GM12878 (cell line): ENCODE measurements at regions not wholly inside any gene's neighbourhood (a gene's known extent, or its start where the extent isn't known, plus 50 kb on each side); places are given as distances from the start of the nearest gene placed in this dataset.

Source experiments
- ATAC-seq: fragments of 200-7000 bp; cut with Tn5 transposase; 3 replicates; pipeline ENCODE4 v1.9.1; 2020; ENCODE audit warnings: mild to moderate bottlenecking, moderate library complexity
- BruUV-seq: library from RNA; stranded (reverse); fragments of 400-500 nt; replicated peaks from 2 replicates; lab custom pipeline; 2021; lab: Mats Ljungman, UMichigan
- CTCF ChIA-PET: fragments of 300-600 bp; sonication (Branson Sonifier 250); formaldehyde crosslinking; extraction: SDS; loops from one replicate; lab custom pipeline; 2021; ENCODE audit warnings: inconsistent platforms; lab: Yijun Ruan, JAX
- POLR2A ChIA-PET: fragments of 350-600 bp; formaldehyde crosslinking; extraction: SDS; loops from one replicate; lab custom pipeline; 2021; ENCODE audit warnings: inconsistent platforms; lab: Charles Lee
- RAD21 ChIA-PET: fragments of 300-600 bp; sonication (Branson Sonifier 250); formaldehyde crosslinking; loops from one replicate; lab custom pipeline; 2023; ENCODE audit warnings: antibody characterized with exemption; ENCODE audit not compliant: unreplicated experiment; lab: Charles Lee
- SMC1A ChIA-PET: fragments of 300-600 bp; sonication (Branson Sonifier 250); formaldehyde crosslinking; loops from one replicate; lab custom pipeline; 2023; ENCODE audit not compliant: unreplicated experiment, uncharacterized antibody; lab: Charles Lee
- DNase-seq: peaks from one replicate; pipeline ENCODE4 v3.0.0-alpha.2; 2011; ENCODE audit warnings: low read depth, low spot score
- FAIRE-seq: peaks from 3 replicates; lab custom pipeline; 2011; peaks lifted over from hg19 to GRCh38; lab: Jason Lieb, UNC
- H2AFZ ChIP-seq: 2 replicates; pipeline ENCODE4 v1.6.0; 2011; ENCODE audit warnings: low read depth, low read length, control low read depth; ENCODE audit not compliant: control insufficient read depth
- H3K27ac ChIP-seq: 2 replicates; pipeline ENCODE4 v1.5.1; 2011; ENCODE audit warnings: control low read depth; ENCODE audit not compliant: control insufficient read depth, insufficient read depth
- H3K27me3 ChIP-seq, 2 experiments: replicated peaks in 1 of 2; 2 replicates each; pipeline versions ENCODE4 v1.6.0 to v1.6.1; 2011; ENCODE audit warnings: low read length in 1 of 2; ENCODE audit not compliant: control insufficient read depth in 2 of 2, insufficient read depth in 2 of 2
- H3K36me3 ChIP-seq, 2 experiments: 2 replicates each; pipeline ENCODE4 v1.5.1; 2011; ENCODE audit warnings: low read length in 1 of 2; ENCODE audit not compliant: control insufficient read depth in 2 of 2, insufficient read depth in 2 of 2
- H3K4me1 ChIP-seq: 2 replicates; pipeline ENCODE4 v1.6.1; 2011; ENCODE audit warnings: mild to moderate bottlenecking, low read length, moderate library complexity, mixed read lengths; ENCODE audit not compliant: control insufficient read depth, insufficient read depth
- H3K4me2 ChIP-seq: 2 replicates; pipeline ENCODE4 v1.6.0; 2011; ENCODE audit warnings: control low read depth; ENCODE audit not compliant: control insufficient read depth, insufficient read depth
- H3K4me3 ChIP-seq: fragments of 200-600 bp; sonication (generic); 2 replicates; pipeline ENCODE4 v1.5.1; 2016
- H3K79me2 ChIP-seq: 2 replicates; pipeline ENCODE4 v1.6.0; 2011; ENCODE audit warnings: low read length; ENCODE audit not compliant: control insufficient read depth, insufficient read depth
- H3K9ac ChIP-seq: 2 replicates; pipeline ENCODE4 v1.8.0; 2011; ENCODE audit warnings: low read length, control low read depth, mixed read lengths; ENCODE audit not compliant: control insufficient read depth, insufficient read depth
- H3K9me3 ChIP-seq: replicated peaks from 3 replicates; pipeline ENCODE4 v1.5.1; 2011; ENCODE audit warnings: mild to moderate bottlenecking, low read length; ENCODE audit not compliant: control insufficient read depth, insufficient read depth
- H4K20me1 ChIP-seq: 2 replicates; pipeline ENCODE4 v1.6.0; 2011; ENCODE audit not compliant: control insufficient read depth, insufficient read depth
- ATF7 ChIP-seq: fragments of 450-650 bp; IDR thresholded peaks from 2 replicates; pipeline ENCODE4 v1.6.1; 2016; ENCODE audit warnings: low read depth, mild to moderate bottlenecking
- BMI1 ChIP-seq: fragments of 450-650 bp; IDR thresholded peaks from 2 replicates; pipeline ENCODE4 v1.6.1; 2016; ENCODE audit warnings: mild to moderate bottlenecking, moderate library complexity, borderline replicate concordance
- CBFB ChIP-seq: IDR thresholded peaks from 2 replicates; pipeline ENCODE4 v1.6.1; 2016; ENCODE audit warnings: antibody characterized with exemption, low read depth
- EP300 ChIP-seq, 2 experiments: fragments of 150-350 bp in 1 of 2; IDR thresholded peaks; 2 replicates each; pipeline ENCODE4 v1.6.1; 2011 to 2012; ENCODE audit warnings: low read depth in 2 of 2, low read length in 2 of 2, borderline replicate concordance in 1 of 2, improper control_type of control experiment in 1 of 2, inconsistent platforms in 1 of 2; ENCODE audit not compliant: control insufficient read depth in 1 of 2
- HCFC1 ChIP-seq: fragments of 150-350 bp; IDR thresholded peaks from 2 replicates; pipeline ENCODE4 v1.6.1; 2014; ENCODE audit warnings: low read length
- POLR2AphosphoS5 ChIP-seq: IDR thresholded peaks from 2 replicates; pipeline ENCODE4 v1.6.1; 2011; ENCODE audit warnings: mild to moderate bottlenecking, low read length, inconsistent platforms
- RUNX3 ChIP-seq: IDR thresholded peaks from 2 replicates; pipeline ENCODE4 v1.6.1; 2012; ENCODE audit warnings: low read length, inconsistent platforms
- SIX5 ChIP-seq: IDR thresholded peaks from 2 replicates; pipeline ENCODE4 v1.6.1; 2011; ENCODE audit warnings: mild to moderate bottlenecking, low read depth, low read length, moderate library complexity; ENCODE audit not compliant: severe bottlenecking
- STAT1 ChIP-seq: fragments of 450-650 bp; conservative IDR thresholded peaks from 2 replicates; pipeline ENCODE4 v1.6.1; 2014; ENCODE audit warnings: antibody characterized with exemption, mild to moderate bottlenecking
- SUPT20H ChIP-seq: IDR thresholded peaks from 2 replicates; pipeline ENCODE4 v1.6.1; 2011; ENCODE audit warnings: low read depth, mild to moderate bottlenecking, low read length, moderate library complexity, borderline replicate concordance; ENCODE audit not compliant: control insufficient read depth
- TCF7 ChIP-seq: IDR thresholded peaks from 2 replicates; pipeline ENCODE4 v1.6.1; 2014; ENCODE audit warnings: antibody characterized with exemption, borderline replicate concordance
- WGBS: methylation state at CpG from one replicate; pipeline ENCODE4 v1.1.6; 2016; ENCODE audit warnings: low lambda C conversion rate; ENCODE audit not compliant: insufficient replicate concordance, insufficient coverage; ENCODE audit errors: missing lambda C conversion rate; 5-methylcytosine and 5-hydroxymethylcytosine counted together
- in situ Hi-C: fragments of 300-500 bp; cut with MboI; formaldehyde crosslinking; loops from 9 replicates; pipeline ENCODE4 v1.14.3; 2018; ENCODE audit warnings: mixed read lengths
- intact Hi-C: fragments of 100-400 bp; cut with micrococcal nuclease; formaldehyde crosslinking; loops from one replicate; pipeline ENCODE4 v1.14.2; 2022; ENCODE audit not compliant: unreplicated experiment

DNA sequence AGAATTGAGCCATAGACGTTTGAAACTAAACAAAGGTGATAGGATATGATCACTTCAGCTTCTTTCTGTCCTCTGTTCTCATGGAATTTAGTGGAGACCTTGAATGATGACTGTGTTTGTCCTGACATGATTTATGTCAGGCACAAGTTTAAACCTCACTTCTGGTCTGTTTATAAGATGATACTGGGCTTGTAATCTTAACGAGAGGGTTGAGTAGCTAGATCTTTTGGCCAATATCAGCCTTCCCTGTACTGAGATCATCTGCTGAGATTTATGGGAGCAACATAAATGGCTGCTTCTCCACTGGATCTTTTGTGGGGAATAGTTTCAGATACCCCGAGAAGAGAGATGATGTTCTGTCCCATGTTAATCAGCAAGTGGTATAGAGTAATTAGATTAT lies 121.8 kb upstream of the OBI1 start:
- no peak overlapping the region for H3K9ac ChIP-seq
- CTCF ChIA-PET: no interaction called here
- no peak for FAIRE-seq
- in situ Hi-C loops: no loop called here
- TF ChIP-seq EP300 (IDR thresholded peaks at IDR 0.05; ENCODE audit: borderline replicate concordance in 1 of 2, control insufficient read depth in 1 of 2, low read depth in 2 of 2, low read length in 2 of 2) (no peak), STAT1 (no peak), POLR2AphosphoS5 (no peak), BMI1 (no peak), SUPT20H (no peak), RUNX3 (no peak), ATF7 (no peak), CBFB (no peak), HCFC1 (no peak), SIX5 (no peak), TCF7 (no peak)
- TF ChIP-seq, all 136 proteins: peak for 0
- intact Hi-C loops: no loop called here
- H2AFZ ChIP-seq: no peak overlapping the region
- ATAC-seq (no peak), DNase-seq (no peak)
- H3K4me2 ChIP-seq: no peak overlapping the region
- 1% methylated on average over 3 of the region's 3 CpGs for WGBS
- ChIA-PET POLR2A (no interaction called here), RAD21 (no interaction called here), SMC1A (interaction anchor here (1.3 kb wide), 1 partner anchor 23 kb away, joined by 4 read pairs; no protein-coding TSS in a partner anchor)
- H3K36me3 ChIP-seq: no peaks in the 10 kb centered on the region
- H3K79me2 ChIP-seq: no peaks in the 10 kb centered on the region
- no peak overlapping the region for H3K4me3 ChIP-seq
- no peak overlapping the region for H3K27ac ChIP-seq
- no peaks in the 10 kb centered on the region for H3K9me3 ChIP-seq
- BruUV-seq: no TSS peak
- no peaks in the 10 kb centered on the region for H4K20me1 ChIP-seq
- H3K27me3 ChIP-seq: no peaks in the 10 kb centered on the region
- no peaks in the 10 kb centered on the region for H3K4me1 ChIP-seq
